ENCODE measurements at regions not wholly inside any gene's neighbourhood (a gene's known extent, or its start where the extent isn't known, plus 50 kb on each side); places are given as distances from the start of the nearest gene placed in this dataset.

DNA sequence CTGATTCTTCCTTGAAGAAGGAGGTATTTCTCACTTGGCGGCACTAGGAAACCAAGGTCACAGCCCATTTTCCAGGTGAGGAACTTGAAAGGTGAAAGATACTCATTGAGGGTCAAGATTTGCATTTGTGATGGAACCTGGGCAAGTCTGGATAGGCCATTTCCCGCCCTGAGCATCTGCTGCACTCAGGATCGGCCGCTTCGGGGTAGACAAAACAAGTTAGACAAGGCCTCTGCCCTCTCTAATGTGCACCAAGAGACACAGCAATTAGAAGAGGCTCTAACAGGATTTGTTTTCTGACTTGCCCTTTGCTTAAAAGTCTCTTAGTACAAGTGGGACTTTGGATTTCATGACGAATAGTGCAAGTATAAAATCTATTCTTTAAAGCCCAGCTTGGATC is 167.2 kb downstream of the KTN1 start:
- TF ChIP-seq, protein P1, sequence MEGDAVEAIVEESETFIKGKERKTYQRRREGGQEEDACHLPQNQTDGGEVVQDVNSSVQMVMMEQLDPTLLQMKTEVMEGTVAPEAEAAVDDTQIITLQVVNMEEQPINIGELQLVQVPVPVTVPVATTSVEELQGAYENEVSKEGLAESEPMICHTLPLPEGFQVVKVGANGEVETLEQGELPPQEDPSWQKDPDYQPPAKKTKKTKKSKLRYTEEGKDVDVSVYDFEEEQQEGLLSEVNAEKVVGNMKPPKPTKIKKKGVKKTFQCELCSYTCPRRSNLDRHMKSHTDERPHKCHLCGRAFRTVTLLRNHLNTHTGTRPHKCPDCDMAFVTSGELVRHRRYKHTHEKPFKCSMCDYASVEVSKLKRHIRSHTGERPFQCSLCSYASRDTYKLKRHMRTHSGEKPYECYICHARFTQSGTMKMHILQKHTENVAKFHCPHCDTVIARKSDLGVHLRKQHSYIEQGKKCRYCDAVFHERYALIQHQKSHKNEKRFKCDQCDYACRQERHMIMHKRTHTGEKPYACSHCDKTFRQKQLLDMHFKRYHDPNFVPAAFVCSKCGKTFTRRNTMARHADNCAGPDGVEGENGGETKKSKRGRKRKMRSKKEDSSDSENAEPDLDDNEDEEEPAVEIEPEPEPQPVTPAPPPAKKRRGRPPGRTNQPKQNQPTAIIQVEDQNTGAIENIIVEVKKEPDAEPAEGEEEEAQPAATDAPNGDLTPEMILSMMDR (IDR thresholded peaks at IDR 0.05): no peak

DNA sequence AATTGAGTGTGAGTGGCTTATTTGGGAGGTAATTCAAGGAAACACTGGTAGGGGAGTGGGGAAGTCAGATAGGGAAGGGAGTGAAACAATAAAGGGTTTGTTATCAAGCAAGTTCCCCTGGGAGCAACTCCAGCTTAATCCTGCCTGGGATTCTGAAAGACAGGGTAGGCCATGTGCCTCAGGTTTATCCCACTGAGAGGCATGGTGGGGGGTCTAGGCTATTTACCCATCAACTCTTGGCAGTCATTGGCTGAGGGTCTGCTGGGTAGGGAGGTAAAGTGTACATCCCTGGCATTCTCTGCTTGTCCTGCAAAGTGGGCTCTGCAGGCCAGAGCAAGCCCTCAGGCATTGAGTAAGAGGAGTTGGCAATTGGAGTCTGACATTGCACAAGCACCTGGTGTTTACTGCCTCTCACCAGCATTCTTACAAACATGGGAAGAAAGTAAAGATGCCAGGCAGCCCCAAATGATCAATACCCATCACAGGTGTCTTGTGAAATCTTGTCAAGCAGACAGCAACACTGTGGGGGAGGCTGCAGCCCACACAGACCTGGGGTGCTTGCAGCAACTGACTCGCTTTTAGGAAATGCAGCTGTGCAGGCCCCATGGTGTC is 169.3 kb downstream of the KTN1 start:
- TF ChIP-seq, protein P1 (IDR thresholded peaks at IDR 0.05): no peak

DNA sequence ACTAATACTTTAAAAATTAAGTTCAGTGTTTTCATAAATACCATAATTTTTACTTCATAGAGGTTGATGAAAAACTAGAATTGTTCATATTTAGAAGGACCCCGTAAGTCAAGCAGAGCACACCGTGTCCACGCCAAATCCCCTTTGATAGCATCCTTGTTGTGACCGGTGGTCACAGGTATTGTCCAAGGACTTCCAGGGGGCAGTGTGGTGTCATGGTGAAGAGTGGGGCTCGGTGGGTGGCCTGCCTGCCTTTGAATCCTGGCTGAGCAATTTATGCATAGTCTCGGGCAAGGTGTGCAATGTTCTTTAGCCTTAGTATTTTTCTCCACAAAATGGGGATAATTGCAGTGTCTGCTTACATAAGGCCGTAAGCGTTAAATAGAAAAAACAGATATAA is 169.9 kb downstream of the KTN1 start:
- TF ChIP-seq, protein P1 (IDR thresholded peaks at IDR 0.05): no peak

DNA sequence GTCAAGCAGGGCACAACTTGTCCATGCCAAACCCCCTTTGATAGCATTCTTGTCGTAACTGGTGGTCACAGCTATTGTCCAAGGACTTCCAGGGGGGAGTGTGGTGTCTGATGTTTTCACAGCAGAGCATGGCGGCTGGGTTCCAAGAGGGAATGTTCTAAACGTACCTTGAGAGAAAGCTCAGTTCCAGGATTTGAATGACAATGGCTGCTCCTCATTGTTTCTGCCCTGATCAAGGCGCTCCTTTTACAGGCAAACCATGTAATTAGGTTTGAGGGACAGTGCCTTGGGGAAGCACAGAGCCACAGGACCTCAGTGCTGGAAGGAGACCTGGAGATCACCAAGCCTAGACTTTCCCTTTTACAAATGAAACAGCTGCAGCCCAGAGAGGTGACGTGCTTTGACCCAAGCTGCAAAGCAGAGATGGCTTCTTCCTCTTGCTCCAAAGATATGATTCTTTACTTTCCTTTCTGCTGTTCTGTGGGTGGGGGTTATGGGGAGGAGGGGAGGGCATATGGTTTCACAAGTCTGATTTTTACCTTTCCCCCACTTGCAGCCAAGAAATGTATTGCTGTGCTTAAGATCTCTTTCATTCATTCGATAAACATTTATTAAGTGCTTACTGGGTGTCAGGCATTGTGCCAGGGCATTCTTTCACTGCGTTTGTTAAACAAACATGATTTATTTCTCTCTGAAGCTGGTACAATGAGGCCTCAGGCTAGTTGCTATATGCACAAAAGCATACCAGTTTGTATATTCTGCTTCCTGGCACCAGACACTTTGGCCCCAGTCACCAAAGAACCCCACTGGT is 172.8 kb downstream of the KTN1 start:
- TF ChIP-seq, protein P1 (IDR thresholded peaks at IDR 0.05): no peak

DNA sequence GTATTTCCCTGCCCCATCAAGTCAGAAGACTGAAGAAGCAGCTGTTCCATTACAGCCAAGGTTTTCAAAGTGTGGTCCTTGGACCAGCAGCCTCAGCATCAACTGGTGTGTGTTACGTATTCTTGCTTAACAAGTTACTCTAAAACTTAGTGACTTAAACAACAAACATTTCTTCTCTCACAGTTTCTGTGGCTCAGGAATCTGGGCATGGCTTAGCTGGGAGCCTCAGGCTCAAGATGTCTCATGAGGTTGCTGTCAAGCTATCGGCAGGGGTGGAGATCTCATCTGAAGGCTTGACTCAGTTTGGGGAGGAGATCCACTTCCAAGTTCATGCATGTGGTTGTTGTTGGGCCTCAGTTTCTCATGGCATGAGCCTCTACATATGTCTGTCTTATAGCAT is 174.5 kb downstream of the KTN1 start:
- TF ChIP-seq, protein P1 (IDR thresholded peaks at IDR 0.05): no peak

DNA sequence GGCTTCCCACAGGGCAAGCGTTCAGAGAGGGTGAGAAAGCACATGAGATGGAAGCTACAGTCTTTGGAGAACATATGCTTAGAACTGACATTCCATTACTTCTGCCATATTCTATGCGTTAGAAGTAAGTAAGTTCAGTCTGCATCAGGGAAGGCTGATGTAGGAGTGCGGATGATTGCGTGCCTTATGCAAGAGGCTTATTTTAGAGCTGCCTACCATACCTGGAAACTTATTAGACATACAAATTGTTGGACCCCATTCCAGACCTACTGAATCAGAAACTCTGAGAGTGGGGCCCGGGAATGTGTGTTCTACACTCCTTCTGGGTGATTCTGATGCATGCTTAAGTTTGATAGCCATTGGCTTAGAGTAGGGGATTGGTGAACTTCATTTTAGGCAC is 174.9 kb downstream of the KTN1 start:
- TF ChIP-seq, protein P1 (IDR thresholded peaks at IDR 0.05): no peak

DNA sequence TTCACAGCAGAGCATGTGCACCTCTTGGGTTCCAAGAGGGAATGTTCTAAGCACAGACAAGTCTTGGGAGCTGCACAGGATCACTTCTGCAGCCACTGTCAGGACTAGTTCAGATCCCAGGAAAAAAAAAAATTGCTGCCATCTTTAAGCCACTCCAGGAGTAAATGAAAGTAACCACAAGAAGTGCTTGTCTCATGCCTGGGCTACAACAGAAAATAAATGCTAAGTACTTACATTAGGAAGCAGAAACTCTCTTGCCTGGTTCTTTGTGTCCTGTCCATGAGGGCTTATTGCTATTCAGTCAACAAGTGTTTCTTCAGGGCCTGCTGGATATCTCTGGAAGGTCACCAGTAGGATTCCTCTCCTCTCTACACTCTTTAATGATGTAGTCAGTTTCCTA is 176.1 kb downstream of the KTN1 start:
- TF ChIP-seq, protein P1 (IDR thresholded peaks at IDR 0.05): no peak

All from LNCAP (cell line).